IMR-90 (cell line): ENCODE measurements at regions not wholly inside any gene's neighbourhood (a gene's known extent, or its start where the extent isn't known, plus 50 kb on each side); places are given as distances from the start of the nearest gene placed in this dataset.

Experiments
- ATAC-seq: fragments of 200-7000 bp; cut with Tn5 transposase; 2 replicates; pipeline ENCODE4 v1.9.1; 2020; ENCODE audit warnings: low read depth, mild to moderate bottlenecking, moderate library complexity
- BruUV-seq: library from RNA; stranded (reverse); fragments of 400-500 nt; replicated peaks from 2 replicates; lab custom pipeline; 2021; lab: Mats Ljungman, UMichigan
- CTCF ChIA-PET: fragments of 300-600 bp; formaldehyde crosslinking; extraction: SDS; loops from one replicate; lab custom pipeline; 2021; ENCODE audit warnings: antibody characterized with exemption; lab: Yijun Ruan, JAX
- POLR2A ChIA-PET: fragments of 300-600 bp; sonication (Branson Sonifier 250); formaldehyde crosslinking; loops from one replicate; lab custom pipeline; 2022; ENCODE audit warnings: antibody characterized with exemption; ENCODE audit not compliant: unreplicated experiment; lab: Charles Lee
- DNase-seq: peaks from one replicate; pipeline ENCODE4 v3.0.0; 2013
- H2AFZ ChIP-seq: replicated peaks from 2 replicates; pipeline ENCODE3; 2013; ENCODE audit warnings: low read length, mild to moderate bottlenecking; ENCODE audit not compliant: poor library complexity
- H2AK5ac ChIP-seq: 2 replicates; pipeline ENCODE4 v1.6.1; 2013; ENCODE audit warnings: low read depth, low read length, inconsistent platforms
- H2AK9ac ChIP-seq: replicated peaks from 2 replicates; pipeline ENCODE3; 2013; ENCODE audit warnings: mild to moderate bottlenecking, low read depth, low read length, moderate library complexity; ENCODE audit not compliant: poor library complexity
- H2BK120ac ChIP-seq: 2 replicates; pipeline ENCODE4 v1.6.1; 2013; ENCODE audit warnings: low read depth, low read length, inconsistent platforms
- H2BK15ac ChIP-seq: 3 replicates; pipeline ENCODE4 v1.6.1; 2013; ENCODE audit warnings: low read depth, low read length, inconsistent platforms
- H2BK20ac ChIP-seq: 2 replicates; pipeline ENCODE4 v1.6.1; 2013; ENCODE audit warnings: low read depth, mild to moderate bottlenecking, inconsistent platforms, low read length, moderate library complexity
- H2BK5ac ChIP-seq: 2 replicates; pipeline ENCODE4 v1.6.1; 2013; ENCODE audit warnings: mild to moderate bottlenecking, low read depth, low read length, inconsistent platforms; ENCODE audit not compliant: poor library complexity, severe bottlenecking
- H3K14ac ChIP-seq: replicated peaks from 2 replicates; pipeline ENCODE4 v1.6.1; 2013; ENCODE audit warnings: low read depth, low read length, inconsistent platforms
- H3K18ac ChIP-seq: 2 replicates; pipeline ENCODE4 v1.6.1; 2013; ENCODE audit warnings: low read depth, low read length, control low read depth
- H3K23ac ChIP-seq: 2 replicates; pipeline ENCODE4 v1.6.1; 2013; ENCODE audit warnings: low read depth, low read length, inconsistent platforms
- H3K27ac ChIP-seq: 2 replicates; pipeline ENCODE4 v1.5.1; 2013; ENCODE audit warnings: mild to moderate bottlenecking, control low read depth, low read length; ENCODE audit not compliant: insufficient read depth
- H3K27me3 ChIP-seq: 2 replicates; pipeline ENCODE4 v1.6.1; 2013; ENCODE audit warnings: low read length; ENCODE audit not compliant: control insufficient read depth, insufficient read depth
- H3K36me3 ChIP-seq: 2 replicates; pipeline ENCODE4 v1.6.1; 2013; ENCODE audit warnings: low read length, mixed read lengths; ENCODE audit not compliant: control insufficient read depth, insufficient read depth
- H3K4ac ChIP-seq: 2 replicates; pipeline ENCODE4 v1.6.1; 2013; ENCODE audit warnings: low read depth, low read length, inconsistent platforms
- H3K4me1 ChIP-seq: 2 replicates; pipeline ENCODE4 v1.6.1; 2013; ENCODE audit warnings: low read length, mixed read lengths; ENCODE audit not compliant: control insufficient read depth, insufficient read depth
- H3K4me2 ChIP-seq: 2 replicates; pipeline ENCODE4 v1.6.1; 2013; ENCODE audit warnings: low read depth, mild to moderate bottlenecking, control low read depth, low read length, moderate library complexity
- H3K4me3 ChIP-seq: 2 replicates; pipeline ENCODE4 v1.5.1; 2013; ENCODE audit warnings: low read depth, mild to moderate bottlenecking, control low read depth, low read length, moderate library complexity; ENCODE audit not compliant: insufficient read depth
- H3K56ac ChIP-seq: 2 replicates; pipeline ENCODE4 v1.6.1; 2013; ENCODE audit warnings: low read length, inconsistent platforms; ENCODE audit not compliant: insufficient read depth; ENCODE audit errors: extremely low read depth
- H3K79me1 ChIP-seq, 2 experiments: 2 replicates each; pipeline ENCODE4 v1.6.1; 2013; ENCODE audit warnings: low read length in 2 of 2, inconsistent platforms in 1 of 2, low read depth in 1 of 2
- H3K9ac ChIP-seq: 2 replicates; pipeline ENCODE4 v1.6.1; 2013; ENCODE audit warnings: low read depth, low read length, control low read depth
- H3K9me1 ChIP-seq: 2 replicates; pipeline ENCODE4 v1.6.1; 2013; ENCODE audit warnings: low read length, inconsistent platforms; ENCODE audit not compliant: insufficient read depth
- H3K9me3 ChIP-seq: 2 replicates; pipeline ENCODE4 v1.6.1; 2013; ENCODE audit warnings: low read length; ENCODE audit not compliant: control insufficient read depth, insufficient read depth
- H4K20me1 ChIP-seq: 2 replicates; pipeline ENCODE4 v1.6.1; 2013; ENCODE audit warnings: low read length, inconsistent platforms; ENCODE audit not compliant: insufficient read depth
- H4K5ac ChIP-seq: 2 replicates; pipeline ENCODE4 v1.6.1; 2013; ENCODE audit warnings: mild to moderate bottlenecking, low read depth, low read length, control low read depth
- H4K8ac ChIP-seq, 2 experiments: 2 replicates each; pipeline ENCODE4 v1.6.1; 2013; ENCODE audit warnings: low read depth in 2 of 2, low read length in 2 of 2, control low read depth in 1 of 2, inconsistent platforms in 1 of 2
- H4K91ac ChIP-seq: 2 replicates; pipeline ENCODE4 v1.6.1; 2013; ENCODE audit warnings: low read depth, low read length, inconsistent platforms; ENCODE audit not compliant: insufficient read depth
- CTCF ChIP-seq: conservative IDR thresholded peaks from 2 replicates; pipeline ENCODE4 v1.5.1; 2012; ENCODE audit warnings: mild to moderate bottlenecking, low read depth, low read length, improper control_type of control experiment
- FOS ChIP-seq: fragments of 150-350 bp; IDR thresholded peaks from 2 replicates; pipeline ENCODE4 v1.6.1; 2016; ENCODE audit warnings: low read depth, low read length
- MAFK ChIP-seq: IDR thresholded peaks from 2 replicates; pipeline ENCODE4 v1.6.1; 2012; ENCODE audit warnings: low read depth, low read length, improper control_type of control experiment
- MXI1 ChIP-seq: IDR thresholded peaks from 2 replicates; pipeline ENCODE4 v1.6.1; 2012; ENCODE audit warnings: low read depth, mild to moderate bottlenecking, low read length, moderate library complexity, borderline replicate concordance
- NFE2L2 ChIP-seq: fragments of 150-350 bp; IDR thresholded peaks from 2 replicates; pipeline ENCODE4 v1.6.1; 2016; ENCODE audit warnings: low read depth, mild to moderate bottlenecking, low read length
- RAD21 ChIP-seq: IDR thresholded peaks from 2 replicates; pipeline ENCODE4 v1.6.1; 2012; ENCODE audit warnings: low read length, improper control_type of control experiment
- RCOR1 ChIP-seq: IDR thresholded peaks from 2 replicates; pipeline ENCODE4 v1.6.1; 2012; ENCODE audit warnings: mild to moderate bottlenecking, low read length, improper control_type of control experiment; ENCODE audit not compliant: insufficient replicate concordance
- RFX5 ChIP-seq: IDR thresholded peaks from 2 replicates; pipeline ENCODE4 v1.8.0; 2012; ENCODE audit warnings: low read depth, mild to moderate bottlenecking, low read length, moderate library complexity
- WGBS, 2 experiments: methylation state at CpG; one replicate each; pipeline versions ENCODE4 v1.1.5 to v1.1.7; 2013; ENCODE audit warnings: missing lambda C conversion rate in 2 of 2; ENCODE audit not compliant: insufficient read length in 1 of 2; ENCODE audit errors: extremely low coverage in 2 of 2; 5-methylcytosine and 5-hydroxymethylcytosine counted together
- dilution Hi-C: fragments of 300-500 bp; cut with HindIII; formaldehyde crosslinking; loops from one replicate; pipeline ENCODE4 v1.14.3; 2018; ENCODE audit warnings: low sequenced_read_pairs; ENCODE audit not compliant: unreplicated experiment
- in situ Hi-C: fragments of 300-500 bp; cut with MboI; formaldehyde crosslinking; loops from 3 replicates; pipeline ENCODE4 v1.14.3; 2019; ENCODE audit warnings: low sequenced_read_pairs, inconsistent platforms, mixed read lengths
- intact Hi-C: fragments of 100-400 bp; cut with micrococcal nuclease; formaldehyde crosslinking; loops from 2 replicates; pipeline ENCODE4 v1.10.0; 2022

- no peak overlapping the region for H3K23ac ChIP-seq
- BruUV-seq = no TSS peak
- H3K36me3 ChIP-seq = no peaks in the 10 kb centered on the region
- H3K4me1 ChIP-seq = no peaks in the 10 kb centered on the region
- H4K8ac ChIP-seq = no peak overlapping the region
- no peak overlapping the region for H2AFZ ChIP-seq
- ATAC-seq (no peak), DNase-seq (no peak)
- H4K91ac ChIP-seq = no peak overlapping the region
- H2AK9ac ChIP-seq = no peak overlapping the region
- H3K56ac ChIP-seq = no peak overlapping the region
- H3K27ac ChIP-seq = no peak overlapping the region
- H4K5ac ChIP-seq = no peak overlapping the region
- no peak overlapping the region for H3K9ac ChIP-seq
- H3K9me3 ChIP-seq = no peaks in the 10 kb centered on the region
- no peak for TF ChIP-seq FOS
- no peak for TF ChIP-seq RFX5
- no peak for TF ChIP-seq RAD21
- TF ChIP-seq CTCF = no peak
- TF ChIP-seq NFE2L2 = no peak
- TF ChIP-seq RCOR1 = no peak
- TF ChIP-seq MXI1 = no peak
- no peak for TF ChIP-seq MAFK
- H2BK15ac ChIP-seq = no peak overlapping the region
- H2BK5ac ChIP-seq = no peak overlapping the region
- H2AK5ac ChIP-seq = no peak overlapping the region
- WGBS, 2 experiments = 33% methylated on average over 1 of the region's 6 CpGs; no CpG with 5 or more reads in 1 of the 2 experiments
- CTCF ChIA-PET = interaction anchor here (1.3 kb wide), 1 partner anchor 48 kb away, joined by 3 read pairs; no protein-coding TSS in a partner anchor
- no peaks in the 10 kb centered on the region for H4K20me1 ChIP-seq
- H3K27me3 ChIP-seq = peaks cover 22% of the 10 kb centered on the region
- in situ Hi-C loops (loop anchor here (5.0 kb wide), 2 partner anchors 47 to 233 kb away; no protein-coding TSS in a partner anchor), intact Hi-C loops (loop anchor here (5.0 to 10.0 kb wide), 4 partner anchors 138 to 675 kb away; no protein-coding TSS in a partner anchor), dilution Hi-C loops (no loop called here)
- H2BK20ac ChIP-seq = no peak overlapping the region
- no peaks in the 10 kb centered on the region for H3K79me1 ChIP-seq
- no peaks in the 10 kb centered on the region for H3K9me1 ChIP-seq
- no peak overlapping the region for H3K4me3 ChIP-seq
- no peak overlapping the region for H3K14ac ChIP-seq
- POLR2A ChIA-PET = interaction anchor here (0.7 kb wide), 1 partner anchor 297 kb away, joined by 4 read pairs; no protein-coding TSS in a partner anchor
- H3K18ac ChIP-seq = no peak overlapping the region
- no peak overlapping the region for H3K4me2 ChIP-seq
- no peak overlapping the region for H2BK120ac ChIP-seq
- H3K4ac ChIP-seq = no peak overlapping the region
These were observed 124.3 kb upstream of the TRIM2 start for GRCh38 chr4:153079857-153080391.
